Spleen (tissue), 11 donors: ENCODE measurements at regions not wholly inside any gene's neighbourhood (a gene's known extent, or its start where the extent isn't known, plus 50 kb on each side); places are given as distances from the start of the nearest gene placed in this dataset.
"Not testable (repeated sequence)": the region's sequence is repeated elsewhere in the genome, so short reads cannot be mapped to it uniquely, and the experiment has no call there.

Experiments
- DNase-seq: peaks from one replicate; pipeline ENCODE4 v3.0.0-alpha.2; 2020
- H3K27ac ChIP-seq, 8 donors: fragments of 200-600 bp; sonication (generic) in 7 of 8; 1 replicate in 4 of 8; 2 replicates in 4 of 8; pipeline versions ENCODE4 v1.5.0 to v1.8.0; 2016 to 2021; ENCODE audit warnings: inconsistent platforms in 4 of 8, mild to moderate bottlenecking in 4 of 8, moderate library complexity in 1 of 8
- H3K27me3 ChIP-seq, 7 donors: fragments of 200-600 bp; sonication (generic) in 6 of 7; replicated peaks in 1 of 7; 1 replicate in 4 of 7; 2 replicates in 3 of 7; pipeline versions ENCODE4 v1.5.0 to v1.8.0; 2016 to 2021; ENCODE audit warnings: inconsistent platforms in 3 of 7, mild to moderate bottlenecking in 1 of 7
- H3K36me3 ChIP-seq, 6 donors: fragments of 200-600 bp; sonication (generic) in 5 of 6; 1 replicate in 4 of 6; 2 replicates in 2 of 6; pipeline versions ENCODE4 v1.5.0 to v1.8.0; 2016 to 2021; ENCODE audit warnings: inconsistent platforms in 2 of 6
- H3K4me1 ChIP-seq, 6 donors: fragments of 200-600 bp; sonication (generic) in 5 of 6; 1 replicate in 3 of 6; 2 replicates in 3 of 6; pipeline versions ENCODE4 v1.5.0 to v1.8.0; 2016 to 2021; ENCODE audit warnings: inconsistent platforms in 3 of 6
- H3K4me3 ChIP-seq, 8 donors: fragments of 200-600 bp; sonication (generic) in 7 of 8; 1 replicate in 4 of 8; 2 replicates in 4 of 8; pipeline versions ENCODE4 v1.5.0 to v1.8.0; 2016 to 2021; ENCODE audit warnings: inconsistent platforms in 4 of 8, mild to moderate bottlenecking in 4 of 8, moderate library complexity in 2 of 8
- H3K9me3 ChIP-seq, 8 donors: fragments of 200-600 bp; sonication (generic) in 7 of 8; 1 replicate in 4 of 8; 2 replicates in 4 of 8; pipeline versions ENCODE4 v1.5.0 to v1.8.0; 2016 to 2021; ENCODE audit warnings: inconsistent platforms in 4 of 8
- WGBS, 5 donors: extraction: QIAGEN DNeasy Blood & Tissue Kit in 3 of 5; methylation state at CpG; one replicate each; pipeline versions ENCODE4 v1.1.5 to v1.1.7; 2013 to 2018; 5-methylcytosine and 5-hydroxymethylcytosine counted together
- intact Hi-C: fragments of 100-400 bp; cut with DNase I; formaldehyde crosslinking; loops from one replicate; pipeline ENCODE4 v1.15.0; 2023; ENCODE audit warnings: low total_unique reads
- donor health status: healthy with polysubstance abuse.
- donor health status: DM: no; HTN: no; CAD: no; lungs with moderate emphysema.
- donor health status: DM: no; HTN: no; CAD: no.
- donor health status: Bipolar disorder and iron deficiency.
- donor health status: healthy.
- donor health status: DM: no; HTN: no; CAD: no.
- donor health status: DM: yes; HTN: yes; CAD: no.

GRCh38 chr6:57708061-57708460 is 390.6 kb downstream of the PRIM2 start:
- intact Hi-C loops, DNase-seq, H3K27ac ChIP-seq, H3K4me3 ChIP-seq, H3K36me3 ChIP-seq, H3K4me1 ChIP-seq, H3K27me3 ChIP-seq: not testable (repeated sequence)
- peaks cover 0 to 12% (median 0%) of the 10 kb centered on the region in 8 donors for H3K9me3 ChIP-seq

DNA sequence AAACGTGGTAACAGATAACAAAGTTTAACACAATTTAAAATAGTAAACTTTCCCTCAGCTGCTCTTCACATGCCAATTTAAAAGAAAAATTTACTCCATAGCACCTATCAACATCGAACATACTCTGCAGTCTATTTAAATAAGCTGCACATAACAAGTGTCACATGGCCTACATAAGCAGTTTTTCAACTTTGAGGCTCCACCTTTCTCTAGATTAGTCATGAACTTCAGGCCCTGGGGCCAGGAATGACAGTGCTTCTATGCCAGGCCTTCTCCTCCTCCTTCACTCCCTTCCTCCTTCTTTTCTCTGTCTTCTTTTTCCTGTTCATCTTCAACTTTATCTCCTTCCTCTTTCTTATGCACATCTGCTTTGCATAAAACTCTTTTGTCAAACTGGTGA is 405.1 kb downstream of the PRIM2 start:
- intact Hi-C loops, H3K9me3 ChIP-seq, H3K27me3 ChIP-seq, H3K36me3 ChIP-seq, DNase-seq, H3K4me3 ChIP-seq, H3K27ac ChIP-seq, H3K4me1 ChIP-seq: not testable (repeated sequence)
- 72 to 84% (median 83%) methylated on average over 1 to 2 of the region's 2 CpGs for WGBS, 5 donors

DNA sequence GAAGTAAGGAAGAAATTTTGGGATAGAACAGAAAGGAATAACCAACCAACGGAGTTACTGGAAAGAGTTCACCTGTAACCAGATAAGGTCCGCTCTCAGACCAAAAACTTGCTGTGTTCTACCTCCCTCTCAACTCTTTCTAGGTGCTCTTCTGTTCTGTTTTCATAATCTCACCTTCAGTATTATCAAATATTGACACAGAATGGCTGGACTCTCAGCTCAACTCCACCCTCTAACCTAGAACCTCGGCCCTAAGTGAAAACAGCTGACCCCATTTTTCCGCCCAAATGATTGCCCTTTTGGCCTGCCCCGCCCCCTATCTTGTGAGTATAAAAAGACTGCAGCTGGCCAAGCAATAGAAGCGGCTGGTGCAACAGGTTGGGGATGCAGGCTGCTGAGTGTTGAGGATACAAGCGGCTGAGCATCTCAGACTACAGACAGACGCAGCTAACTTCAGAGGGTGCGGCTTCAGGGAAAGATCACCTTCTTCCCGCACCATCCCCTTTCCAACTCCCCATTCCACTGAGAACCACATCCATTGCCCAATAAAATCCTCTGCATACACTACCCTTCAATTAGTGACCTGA is 406.5 kb downstream of the PRIM2 start:
- H3K36me3 ChIP-seq, DNase-seq, intact Hi-C loops, H3K9me3 ChIP-seq, H3K27ac ChIP-seq, H3K27me3 ChIP-seq, H3K4me1 ChIP-seq, H3K4me3 ChIP-seq: not testable (repeated sequence)
- 81 to 85% (median 82%) methylated on average over 10 of the region's 10 CpGs for WGBS, 5 donors

DNA sequence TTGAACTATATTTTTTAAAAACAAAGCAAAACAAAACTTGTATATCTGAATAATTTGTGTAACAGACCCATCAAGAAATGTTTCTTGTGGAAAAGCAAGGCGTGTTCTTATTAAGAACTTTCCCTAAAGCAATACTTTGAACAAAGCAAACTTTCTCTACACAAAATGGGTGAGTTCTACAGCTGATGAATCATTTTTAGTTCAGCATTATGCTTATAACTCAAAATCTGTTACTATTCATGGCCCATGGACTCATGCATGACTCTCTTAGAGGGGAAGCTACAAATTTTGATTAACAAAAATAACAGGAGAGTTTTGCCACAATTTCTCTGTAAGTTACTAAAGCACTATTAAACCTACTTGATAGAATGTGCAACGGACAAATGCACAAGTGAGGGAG is 412.0 kb downstream of the PRIM2 start:
- intact Hi-C loops, DNase-seq, H3K9me3 ChIP-seq, H3K27me3 ChIP-seq, H3K27ac ChIP-seq, H3K4me1 ChIP-seq, H3K36me3 ChIP-seq, H3K4me3 ChIP-seq: not testable (repeated sequence)
- WGBS, 5 donors: 45 to 75% (median 68%) methylated on average over 1 of the region's 2 CpGs

DNA sequence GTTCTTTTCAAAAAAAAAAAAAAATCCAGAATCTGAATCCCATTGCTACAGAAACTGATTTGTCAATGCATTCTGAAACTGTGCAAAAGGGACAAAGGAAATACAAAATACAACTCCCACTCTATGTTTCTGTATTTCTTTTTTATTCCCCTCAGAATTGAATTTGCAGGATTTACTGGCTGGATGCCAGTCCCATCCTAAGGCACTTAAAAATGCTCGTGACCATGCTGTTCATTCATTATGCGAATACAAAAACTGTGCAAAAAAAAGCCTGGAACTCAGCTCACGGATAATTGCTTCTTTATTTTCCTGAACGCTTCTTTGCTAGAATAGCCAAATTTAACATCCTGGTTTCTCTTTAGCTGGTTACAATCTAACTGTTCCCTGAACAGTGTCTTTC is 413.3 kb downstream of the PRIM2 start:
- H3K27ac ChIP-seq, H3K9me3 ChIP-seq, H3K4me1 ChIP-seq, H3K27me3 ChIP-seq, H3K36me3 ChIP-seq, DNase-seq, H3K4me3 ChIP-seq, intact Hi-C loops: not testable (repeated sequence)
- WGBS, 5 donors: 56 to 68% (median 66%) methylated on average over 4 of the region's 4 CpGs

GRCh38 chr6:57747716-57748115 is 430.3 kb downstream of the PRIM2 start:
- H3K36me3 ChIP-seq, H3K27me3 ChIP-seq, H3K27ac ChIP-seq, DNase-seq, intact Hi-C loops, H3K4me3 ChIP-seq, H3K4me1 ChIP-seq, H3K9me3 ChIP-seq: not testable (repeated sequence)
- 69 to 90% (median 87%) methylated on average over 3 to 5 of the region's 5 CpGs for WGBS, 5 donors

- H3K4me1 ChIP-seq, H3K9me3 ChIP-seq, H3K36me3 ChIP-seq, DNase-seq, H3K27ac ChIP-seq, H3K27me3 ChIP-seq, H3K4me3 ChIP-seq, intact Hi-C loops: not testable (repeated sequence)
- WGBS, 5 donors: 67 to 88% (median 73%) methylated on average over 1 of the region's 1 CpG
Measured at GRCh38 chr6:57759850-57760249, 442.4 kb downstream of the PRIM2 start.

- 4 to 12% (median 7%) methylated on average over 14 to 25 of the region's 25 CpGs for WGBS, 5 donors
Measured at GRCh38 chr6:57792720-57793397, 475.4 kb downstream of the PRIM2 start.

DNA sequence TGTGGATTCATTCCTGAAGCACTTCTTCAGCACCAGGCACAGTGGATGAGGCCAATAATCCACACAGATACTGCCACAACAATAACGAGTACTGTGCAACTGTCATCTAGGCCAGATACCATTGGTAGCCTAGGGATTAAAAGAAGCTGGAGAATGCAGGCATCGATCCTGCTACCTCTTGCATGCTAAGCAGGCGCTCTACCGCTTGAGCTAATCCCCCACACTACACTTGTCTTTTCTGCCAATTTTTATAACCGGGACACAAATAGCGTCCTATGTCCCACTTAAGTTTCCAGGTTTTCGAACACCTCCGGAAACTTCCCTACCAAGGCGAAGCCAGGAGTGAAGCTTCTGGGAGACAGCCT is 475.9 kb downstream of the PRIM2 start:
- H3K4me3 ChIP-seq, H3K9me3 ChIP-seq, H3K27ac ChIP-seq, intact Hi-C loops, H3K36me3 ChIP-seq, H3K4me1 ChIP-seq, DNase-seq: not testable (repeated sequence)
- WGBS, 5 donors: 5 to 12% (median 7%) methylated on average over 9 of the region's 9 CpGs
- H3K27me3 ChIP-seq: peaks cover 0 to 39% (median 0%) of the 10 kb centered on the region in 7 donors

More at GRCh38 chr6:57792720-57793397, 475.4 kb downstream of the PRIM2 start:
- H3K9me3 ChIP-seq, H3K27ac ChIP-seq, intact Hi-C loops, DNase-seq, H3K36me3 ChIP-seq, H3K4me3 ChIP-seq, H3K4me1 ChIP-seq: not testable (repeated sequence)
- peaks cover 0 to 39% (median 0%) of the 10 kb centered on the region in 7 donors for H3K27me3 ChIP-seq

DNA sequence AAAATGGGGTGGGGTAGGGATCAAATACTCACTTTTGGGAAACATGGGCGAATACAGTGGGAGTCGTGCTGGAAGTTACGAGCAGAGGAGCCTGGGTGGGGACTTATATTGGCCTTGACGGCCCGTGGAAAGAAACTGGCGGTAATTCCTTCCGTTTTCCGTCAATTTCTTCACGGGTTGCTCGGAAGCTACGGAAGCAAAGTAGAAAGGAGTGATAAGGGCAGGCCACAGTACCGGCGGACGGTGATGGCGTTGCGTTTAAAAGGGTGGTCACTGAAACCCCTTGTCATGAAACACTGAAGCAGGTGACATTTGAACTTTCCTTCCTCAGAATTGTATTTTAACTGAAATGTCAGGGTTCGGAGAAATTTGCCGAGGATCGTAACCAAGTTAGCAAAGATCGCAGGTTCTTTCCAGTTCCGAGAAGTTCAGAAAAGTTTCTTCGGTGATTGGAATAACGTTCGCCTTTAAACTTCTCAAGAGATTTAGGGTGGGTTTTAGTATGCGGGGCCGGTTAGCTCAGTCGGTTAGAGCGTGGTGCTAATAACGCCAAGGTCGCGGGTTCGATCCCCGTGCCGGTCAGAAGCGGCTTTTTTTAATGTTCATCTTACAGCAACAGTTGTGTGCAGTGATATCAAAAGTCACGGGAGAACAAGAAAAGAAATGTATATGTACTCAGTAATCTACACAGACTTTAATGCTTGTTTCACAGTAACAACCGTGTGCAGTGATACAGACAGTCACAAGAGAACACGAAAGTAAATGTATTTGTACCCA is 482.5 kb downstream of the PRIM2 start:
- DNase-seq, H3K4me1 ChIP-seq, H3K36me3 ChIP-seq, H3K27ac ChIP-seq, intact Hi-C loops: not testable (repeated sequence)
- Histone ChIP-seq H3K4me3 (peak overlapping the region in 1 of 8 donors; percentile 6), H3K27me3 (peaks cover 0 to 36% (median 11%) of the 10 kb centered on the region in 7 donors), H3K9me3 (peaks cover 0 to 18% (median 0%) of the 10 kb centered on the region in 8 donors)
- WGBS, 5 donors: 4 to 11% (median 6%) methylated on average over 38 of the region's 38 CpGs

GRCh38 chr6:57808581-57808980 is 491.2 kb downstream of the PRIM2 start:
- H3K4me3 ChIP-seq, H3K4me1 ChIP-seq, intact Hi-C loops, DNase-seq, H3K27ac ChIP-seq, H3K9me3 ChIP-seq, H3K36me3 ChIP-seq: not testable (repeated sequence)
- 5 to 13% (median 10%) methylated on average over 14 to 21 of the region's 21 CpGs for WGBS, 5 donors
- H3K27me3 ChIP-seq: peaks cover 0 to 63% (median 12%) of the 10 kb centered on the region in 7 donors
